MM.1S (cell line): ENCODE measurements at regions not wholly inside any gene's neighbourhood (a gene's known extent, or its start where the extent isn't known, plus 50 kb on each side); places are given as distances from the start of the nearest gene placed in this dataset.

Source experiments
- DNase-seq: peaks from one replicate; pipeline ENCODE4 v3.0.0-alpha.2; 2015
- H2AFZ ChIP-seq: fragments of 300-600 bp; sonication (generic); 2 replicates; pipeline ENCODE4 v1.6.0; 2016; ENCODE audit warnings: antibody characterized with exemption, low read length
- H3F3A ChIP-seq: fragments of 300-600 bp; sonication (generic); 2 replicates; pipeline ENCODE4 v1.6.1; 2016; ENCODE audit warnings: mild to moderate bottlenecking, antibody characterized with exemption, low read length, moderate library complexity, mixed read lengths; ENCODE audit not compliant: insufficient read depth
- H3K27ac ChIP-seq: fragments of 300-600 bp; sonication (generic); 2 replicates; pipeline ENCODE4 v1.5.1; 2016; ENCODE audit warnings: mild to moderate bottlenecking, low read length
- H3K27me3 ChIP-seq: fragments of 300-600 bp; sonication (generic); replicated peaks from 2 replicates; pipeline ENCODE4 v1.6.0; 2016; ENCODE audit warnings: low read length; ENCODE audit not compliant: insufficient read depth
- H3K36me3 ChIP-seq: fragments of 300-600 bp; sonication (generic); replicated peaks from 2 replicates; pipeline ENCODE4 v1.6.1; 2016; ENCODE audit warnings: mild to moderate bottlenecking, low read length, mixed read lengths; ENCODE audit not compliant: insufficient read depth
- H3K4me1 ChIP-seq: fragments of 300-600 bp; sonication (generic); 2 replicates; pipeline ENCODE4 v1.6.1; 2016; ENCODE audit warnings: low read length, mixed read lengths
- H3K4me2 ChIP-seq: fragments of 300-600 bp; sonication (generic); 2 replicates; pipeline ENCODE4 v1.6.0; 2016; ENCODE audit warnings: low read depth, low read length
- H3K4me3 ChIP-seq: fragments of 300-600 bp; sonication (generic); 2 replicates; pipeline ENCODE4 v1.5.1; 2016; ENCODE audit warnings: low read length, mixed read lengths
- H3K79me2 ChIP-seq: fragments of 300-600 bp; sonication (generic); 2 replicates; pipeline ENCODE4 v1.6.1; 2016; ENCODE audit warnings: mixed run types, low read length, mixed read lengths
- H3K9ac ChIP-seq: fragments of 300-600 bp; sonication (generic); 2 replicates; pipeline ENCODE4 v1.6.1; 2016; ENCODE audit warnings: low read length, mixed read lengths
- H3K9me2 ChIP-seq: fragments of 300-600 bp; sonication (generic); replicated peaks from 2 replicates; pipeline ENCODE4 v1.6.1; 2016; ENCODE audit warnings: mild to moderate bottlenecking, low read length, mixed read lengths; ENCODE audit not compliant: insufficient read depth
- H3K9me3 ChIP-seq: fragments of 300-600 bp; sonication (generic); replicated peaks from 2 replicates; pipeline ENCODE4 v1.6.1; 2016; ENCODE audit warnings: mild to moderate bottlenecking, low read length, mixed read lengths; ENCODE audit not compliant: insufficient read depth
- H4K20me1 ChIP-seq: fragments of 300-600 bp; sonication (generic); 2 replicates; pipeline ENCODE4 v1.6.1; 2016; ENCODE audit warnings: mild to moderate bottlenecking, low read length, moderate library complexity, mixed read lengths; ENCODE audit not compliant: insufficient read depth
- CTCF ChIP-seq: fragments of 300-600 bp; sonication (generic); IDR thresholded peaks from 2 replicates; pipeline ENCODE4 v1.5.1; 2016; ENCODE audit warnings: antibody characterized with exemption, low read length, mixed read lengths
- EZH2 ChIP-seq: fragments of 300-600 bp; sonication (generic); optimal IDR thresholded peaks from 2 replicates; pipeline ENCODE3; 2017; ENCODE audit warnings: low read depth, mild to moderate bottlenecking, antibody characterized with exemption, low read length, mixed read lengths
- EZH2phosphoT487 ChIP-seq: fragments of 300-600 bp; sonication (generic); IDR thresholded peaks from 2 replicates; pipeline ENCODE4 v1.6.1; 2018; ENCODE audit warnings: antibody characterized with exemption, low read length

GRCh38 chr10:4291990-4292389 lies 507.0 kb upstream of the KLF6 start:
- no peak for DNase-seq
- TF ChIP-seq CTCF, result no peak
- no peak for TF ChIP-seq EZH2
- TF ChIP-seq EZH2phosphoT487, result no peak
- H3K27ac ChIP-seq, result no peak overlapping the region
- H3K4me2 ChIP-seq, result no peak overlapping the region
- H3K36me3 ChIP-seq, result no peaks in the 10 kb centered on the region
- H3K27me3 ChIP-seq, result no peaks in the 10 kb centered on the region
- H3K9ac ChIP-seq, result no peak overlapping the region
- H3K4me1 ChIP-seq, result no peaks in the 10 kb centered on the region
- H3K79me2 ChIP-seq, result no peaks in the 10 kb centered on the region
- H3K9me3 ChIP-seq, result no peaks in the 10 kb centered on the region
- H3F3A ChIP-seq, result no peaks in the 10 kb centered on the region
- H3K9me2 ChIP-seq, result no peaks in the 10 kb centered on the region; the same call in 1 of the 2 replicates
- H3K4me3 ChIP-seq, result no peak overlapping the region
- no peaks in the 10 kb centered on the region for H4K20me1 ChIP-seq
- no peak overlapping the region for H2AFZ ChIP-seq

GRCh38 chr10:4285121-4285520 lies 500.1 kb upstream of the KLF6 start:
- H3K27me3 ChIP-seq, result no peaks in the 10 kb centered on the region
- no peak overlapping the region for H3K9ac ChIP-seq
- H2AFZ ChIP-seq, result no peak overlapping the region
- no peaks in the 10 kb centered on the region for H3K36me3 ChIP-seq
- no peak overlapping the region for H3K4me3 ChIP-seq
- H3K79me2 ChIP-seq, result no peaks in the 10 kb centered on the region
- TF ChIP-seq CTCF, result no peak
- TF ChIP-seq EZH2, result no peak
- no peak for TF ChIP-seq EZH2phosphoT487
- no peaks in the 10 kb centered on the region for H3K9me2 ChIP-seq
- no peak overlapping the region for H3K27ac ChIP-seq
- H3K4me1 ChIP-seq, result no peaks in the 10 kb centered on the region
- H3K4me2 ChIP-seq, result no peak overlapping the region
- no peaks in the 10 kb centered on the region for H4K20me1 ChIP-seq
- DNase-seq, result no peak
- H3K9me3 ChIP-seq, result no peaks in the 10 kb centered on the region
- H3F3A ChIP-seq, result no peaks in the 10 kb centered on the region

GRCh38 chr10:4283846-4284610 lies 499.0 kb upstream of the KLF6 start:
- Histone ChIP-seq H3K4me2 (no peak overlapping the region), H3K4me3 (no peak overlapping the region), H3K36me3 (no peaks in the 10 kb centered on the region), H3K9ac (no peak overlapping the region), H3K79me2 (no peaks in the 10 kb centered on the region), H3K9me2 (no peaks in the 10 kb centered on the region), H3K9me3 (no peaks in the 10 kb centered on the region), H3K27ac (no peak overlapping the region), H3F3A (no peaks in the 10 kb centered on the region), H3K27me3 (no peaks in the 10 kb centered on the region), H4K20me1 (no peaks in the 10 kb centered on the region), H3K4me1 (no peaks in the 10 kb centered on the region), H2AFZ (no peak overlapping the region)
- no peak for DNase-seq
- no peak for TF ChIP-seq CTCF
- no peak for TF ChIP-seq EZH2
- TF ChIP-seq EZH2phosphoT487, result no peak
